T-cell (primary cell): ENCODE measurements at regions not wholly inside any gene's neighbourhood (a gene's known extent, or its start where the extent isn't known, plus 50 kb on each side); places are given as distances from the start of the nearest gene placed in this dataset.
"Not testable (repeated sequence)": the region's sequence is repeated elsewhere in the genome, so short reads cannot be mapped to it uniquely, and the experiment has no call there.

Experiments
- ATAC-seq, 4 experiments: fragments of 200-7000 bp in 3 of 4; fragments of 150-1000 bp in 1 of 4; cut with Tn5 transposase; replicated peaks in 1 of 4; 1 replicate in 3 of 4; 2 replicates in 1 of 4; pipeline ENCODE4 v1.10.0; 2021; ENCODE audit warnings: moderate library complexity in 3 of 4, mild to moderate bottlenecking in 2 of 4, moderate number of reproducible peaks in 1 of 4
- CTCF ChIA-PET, 2 donors: fragments of 300-600 bp; sonication (Branson Sonifier 250); formaldehyde crosslinking; loops; one replicate each; lab custom pipeline; 2022; ENCODE audit warnings: antibody characterized with exemption in 2 of 2; lab: Charles Lee
- POLR2A ChIA-PET, 2 donors: fragments of 300-600 bp; sonication (Branson Sonifier 250); formaldehyde crosslinking; loops; one replicate each; lab custom pipeline; 2022; ENCODE audit warnings: antibody characterized with exemption in 2 of 2; lab: Charles Lee
- DNase-seq, 35 experiments: peaks; one replicate each; pipeline versions ENCODE4 v3.0.0 to v3.0.0-alpha.2; 2013 to 2023
- H3K27ac ChIP-seq: one replicate; pipeline ENCODE4 v1.5.1; 2013; ENCODE audit warnings: low read length
- H3K27me3 ChIP-seq, 2 experiments: replicated peaks in 1 of 2; 1 replicate in 1 of 2; 2 replicates in 1 of 2; pipeline versions ENCODE4 v1.6.1 to v1.7.0; 2013; ENCODE audit warnings: low read length in 1 of 2, mixed read lengths in 1 of 2; ENCODE audit not compliant: control insufficient read depth in 2 of 2, insufficient read depth in 2 of 2; ENCODE audit errors: extremely low read depth in 1 of 2
- H3K36me3 ChIP-seq, 2 donors: 1 replicate in 1 of 2; 2 replicates in 1 of 2; pipeline versions ENCODE4 v1.6.1 to v1.7.0; 2013; ENCODE audit warnings: low read length in 1 of 2; ENCODE audit not compliant: control insufficient read depth in 2 of 2, insufficient read depth in 1 of 2; ENCODE audit errors: extremely low read depth in 1 of 2
- H3K4me1 ChIP-seq, 2 experiments: 1 replicate in 1 of 2; 2 replicates in 1 of 2; pipeline versions ENCODE4 v1.6.1 to v1.7.0; 2013; ENCODE audit warnings: low read length in 2 of 2, mixed read lengths in 1 of 2; ENCODE audit not compliant: insufficient read depth in 2 of 2, control insufficient read depth in 1 of 2; ENCODE audit errors: extremely low read depth in 1 of 2
- H3K4me3 ChIP-seq, 2 donors: 1 replicate in 1 of 2; 2 replicates in 1 of 2; pipeline versions ENCODE4 v1.5.1 to v1.7.0; 2013; ENCODE audit warnings: mild to moderate bottlenecking in 2 of 2, low read length in 1 of 2, moderate library complexity in 1 of 2; ENCODE audit not compliant: control insufficient read depth in 1 of 2; ENCODE audit errors: extremely low read depth in 1 of 2
- H3K9me3 ChIP-seq: 2 replicates; pipeline ENCODE4 v1.7.0; 2013
- H3K27ac Mint-ChIP-seq, 2 donors: one replicate each; pipeline ENCODE4 v1.8.0; 2020 to 2021; ENCODE audit warnings: mild to moderate bottlenecking in 2 of 2, mixed read lengths in 2 of 2
- H3K27me3 Mint-ChIP-seq, 2 donors: one replicate each; pipeline ENCODE4 v1.8.0; 2021 to 2022; ENCODE audit warnings: mixed read lengths in 2 of 2
- H3K36me3 Mint-ChIP-seq: one replicate; pipeline ENCODE4 v1.8.0; 2021; ENCODE audit warnings: mixed read lengths
- H3K4me1 Mint-ChIP-seq, 3 donors: one replicate each; pipeline ENCODE4 v1.8.0; 2020 to 2022; ENCODE audit warnings: mixed read lengths in 3 of 3, mild to moderate bottlenecking in 1 of 3
- H3K4me3 Mint-ChIP-seq, 3 donors: one replicate each; pipeline ENCODE4 v1.8.0; 2020 to 2022; ENCODE audit warnings: mild to moderate bottlenecking in 3 of 3, mixed read lengths in 3 of 3, moderate library complexity in 3 of 3
- H3K9me3 Mint-ChIP-seq, 3 donors: one replicate each; pipeline ENCODE4 v1.8.0; 2020 to 2022; ENCODE audit warnings: mixed read lengths in 3 of 3
- WGBS: methylation state at CpG from one replicate; pipeline ENCODE4 v1.1.5; 2013; ENCODE audit warnings: missing lambda C conversion rate; ENCODE audit not compliant: insufficient coverage; 5-methylcytosine and 5-hydroxymethylcytosine counted together

- no CpG with 5 or more reads among the region's 1 CpG for WGBS
- H3K4me3 ChIP-seq, result no peak overlapping the region
- H3K36me3 ChIP-seq, result no peaks in the 10 kb centered on the region
- Mint-ChIP-seq H3K4me3 (no peak overlapping the region), H3K36me3 (no peaks in the 10 kb centered on the region), H3K27ac (no peak overlapping the region), H3K4me1 (no peaks in the 10 kb centered on the region), H3K27me3 (peaks cover 0 to 5% of the 10 kb centered on the region in 2 donors), H3K9me3 (peaks cover 0 to 4% (median 0%) of the 10 kb centered on the region in 3 donors)
- ChIA-PET POLR2A (no interaction called here), CTCF (no interaction called here)
- no peaks in the 10 kb centered on the region for H3K9me3 ChIP-seq
- H3K4me1 ChIP-seq, result no peaks in the 10 kb centered on the region
- DNase-seq (no peak), ATAC-seq (no peak)
- H3K27me3 ChIP-seq, result no peaks in the 10 kb centered on the region
- H3K27ac ChIP-seq, result no peak overlapping the region
These were observed 1049.8 kb upstream of the GRIA3 start for GRCh38 chrX:122134291-122134690.

- Histone ChIP-seq H3K4me1 (no peaks in the 10 kb centered on the region), H3K4me3 (no peak overlapping the region), H3K36me3 (no peaks in the 10 kb centered on the region), H3K27ac (no peak overlapping the region), H3K27me3 (no peaks in the 10 kb centered on the region), H3K9me3 (no peaks in the 10 kb centered on the region)
- no peaks in the 10 kb centered on the region for H3K36me3 Mint-ChIP-seq
- ATAC-seq, result no peak
- H3K9me3 Mint-ChIP-seq, result peaks cover 0 to 4% (median 0%) of the 10 kb centered on the region in 3 donors
- DNase-seq, result no peak
- ChIA-PET POLR2A (no interaction called here), CTCF (no interaction called here)
- no CpG with 5 or more reads among the region's 2 CpGs for WGBS
- H3K4me3 Mint-ChIP-seq, result no peak overlapping the region
- no peaks in the 10 kb centered on the region for H3K4me1 Mint-ChIP-seq
- peaks cover 0 to 5% of the 10 kb centered on the region in 2 donors for H3K27me3 Mint-ChIP-seq
- no peak overlapping the region for H3K27ac Mint-ChIP-seq
These were observed 1049.0 kb upstream of the GRIA3 start for GRCh38 chrX:122135070-122135469.

- H3K4me3 Mint-ChIP-seq, H3K4me1 Mint-ChIP-seq, H3K36me3 ChIP-seq, DNase-seq, ATAC-seq, H3K36me3 Mint-ChIP-seq, H3K4me1 ChIP-seq, CTCF ChIA-PET, H3K27me3 Mint-ChIP-seq, H3K27ac Mint-ChIP-seq, H3K4me3 ChIP-seq, POLR2A ChIA-PET, H3K27ac ChIP-seq, H3K9me3 ChIP-seq, H3K27me3 ChIP-seq, H3K9me3 Mint-ChIP-seq: not testable (repeated sequence)
- no CpG with 5 or more reads among the region's 5 CpGs for WGBS
These were observed 1043.9 kb upstream of the GRIA3 start for GRCh38 chrX:122140219-122140618.

GRCh38 chrX:122154019-122154418, 1030.1 kb upstream of the GRIA3 start:
- Mint-ChIP-seq H3K4me3 (no peak overlapping the region), H3K27me3 (no peaks in the 10 kb centered on the region), H3K27ac (no peak overlapping the region), H3K9me3 (peaks cover 0 to 4% (median 4%) of the 10 kb centered on the region in 3 donors), H3K4me1 (no peaks in the 10 kb centered on the region), H3K36me3 (no peaks in the 10 kb centered on the region)
- no peak for ATAC-seq
- DNase-seq, result no peak
- H3K4me3 ChIP-seq, result no peak overlapping the region
- H3K27me3 ChIP-seq, result no peaks in the 10 kb centered on the region
- H3K36me3 ChIP-seq, result no peaks in the 10 kb centered on the region
- H3K9me3 ChIP-seq, result no peaks in the 10 kb centered on the region
- no peak overlapping the region for H3K27ac ChIP-seq
- no CpG with 5 or more reads among the region's 1 CpG for WGBS
- no peaks in the 10 kb centered on the region for H3K4me1 ChIP-seq
- CTCF ChIA-PET, result no interaction called here
- POLR2A ChIA-PET, result no interaction called here

- ChIA-PET POLR2A (no interaction called here), CTCF (no interaction called here)
- DNase-seq (no peak), ATAC-seq (no peak)
- Histone ChIP-seq H3K4me3 (no peak overlapping the region), H3K9me3 (no peaks in the 10 kb centered on the region), H3K27ac (no peak overlapping the region), H3K4me1 (no peaks in the 10 kb centered on the region), H3K27me3 (no peaks in the 10 kb centered on the region), H3K36me3 (no peaks in the 10 kb centered on the region)
- H3K27me3 Mint-ChIP-seq, result no peaks in the 10 kb centered on the region
- WGBS, result no CpG with 5 or more reads among the region's 2 CpGs
- H3K27ac Mint-ChIP-seq, result no peak overlapping the region
- H3K36me3 Mint-ChIP-seq, result no peaks in the 10 kb centered on the region
- H3K4me1 Mint-ChIP-seq, result no peaks in the 10 kb centered on the region
- peaks cover 0 to 7% (median 0%) of the 10 kb centered on the region in 3 donors for H3K9me3 Mint-ChIP-seq
- H3K4me3 Mint-ChIP-seq, result no peak overlapping the region
These were observed 1015.8 kb upstream of the GRIA3 start for GRCh38 chrX:122168241-122168640.

GRCh38 chrX:122184791-122185190, 999.3 kb upstream of the GRIA3 start:
- no peaks in the 10 kb centered on the region for H3K27me3 ChIP-seq
- no peak overlapping the region for H3K4me3 Mint-ChIP-seq
- H3K9me3 Mint-ChIP-seq, result peaks cover 7 to 14% (median 9%) of the 10 kb centered on the region in 3 donors
- H3K9me3 ChIP-seq, result no peaks in the 10 kb centered on the region
- no peak for DNase-seq
- H3K36me3 ChIP-seq, result no peaks in the 10 kb centered on the region
- H3K4me3 ChIP-seq, result no peak overlapping the region
- 33% methylated on average over 1 of the region's 1 CpG for WGBS
- H3K4me1 Mint-ChIP-seq, result no peaks in the 10 kb centered on the region
- CTCF ChIA-PET, result no interaction called here
- POLR2A ChIA-PET, result no interaction called here
- H3K27ac ChIP-seq, result no peak overlapping the region
- H3K36me3 Mint-ChIP-seq, result no peaks in the 10 kb centered on the region
- ATAC-seq, result no peak
- H3K27me3 Mint-ChIP-seq, result no peaks in the 10 kb centered on the region
- no peak overlapping the region for H3K27ac Mint-ChIP-seq
- no peaks in the 10 kb centered on the region for H3K4me1 ChIP-seq

- WGBS, result no CpG with 5 or more reads among the region's 2 CpGs
- CTCF ChIA-PET, result no interaction called here
- H3K36me3 Mint-ChIP-seq, result no peaks in the 10 kb centered on the region
- H3K4me1 Mint-ChIP-seq, result no peaks in the 10 kb centered on the region
- no peak overlapping the region for H3K4me3 Mint-ChIP-seq
- H3K4me3 ChIP-seq, result no peak overlapping the region
- H3K9me3 ChIP-seq, result no peaks in the 10 kb centered on the region
- no peak for DNase-seq
- H3K27ac Mint-ChIP-seq, result no peak overlapping the region
- H3K27me3 ChIP-seq, result no peaks in the 10 kb centered on the region
- no peaks in the 10 kb centered on the region for H3K4me1 ChIP-seq
- no peak overlapping the region for H3K27ac ChIP-seq
- H3K9me3 Mint-ChIP-seq, result peaks cover 7 to 14% (median 9%) of the 10 kb centered on the region in 3 donors
- no peaks in the 10 kb centered on the region for H3K36me3 ChIP-seq
- H3K27me3 Mint-ChIP-seq, result no peaks in the 10 kb centered on the region
- POLR2A ChIA-PET, result no interaction called here
- ATAC-seq, result no peak
These were observed 996.9 kb upstream of the GRIA3 start for GRCh38 chrX:122187069-122187713.
